GM19035 (cell line): ENCODE measurements at regions not wholly inside any gene's neighbourhood (a gene's known extent, or its start where the extent isn't known, plus 50 kb on each side); places are given as distances from the start of the nearest gene placed in this dataset.

ENCODE experiments used
- ATAC-seq: cut with Tn5 transposase; IDR thresholded peaks from one replicate; pipeline ENCODE4 v1.9.1; 2021; ENCODE audit not compliant: unreplicated experiment

GRCh38 chr9:23567516-23568165 lies 258.4 kb downstream of the ELAVL2 start:
- no peak for ATAC-seq

DNA sequence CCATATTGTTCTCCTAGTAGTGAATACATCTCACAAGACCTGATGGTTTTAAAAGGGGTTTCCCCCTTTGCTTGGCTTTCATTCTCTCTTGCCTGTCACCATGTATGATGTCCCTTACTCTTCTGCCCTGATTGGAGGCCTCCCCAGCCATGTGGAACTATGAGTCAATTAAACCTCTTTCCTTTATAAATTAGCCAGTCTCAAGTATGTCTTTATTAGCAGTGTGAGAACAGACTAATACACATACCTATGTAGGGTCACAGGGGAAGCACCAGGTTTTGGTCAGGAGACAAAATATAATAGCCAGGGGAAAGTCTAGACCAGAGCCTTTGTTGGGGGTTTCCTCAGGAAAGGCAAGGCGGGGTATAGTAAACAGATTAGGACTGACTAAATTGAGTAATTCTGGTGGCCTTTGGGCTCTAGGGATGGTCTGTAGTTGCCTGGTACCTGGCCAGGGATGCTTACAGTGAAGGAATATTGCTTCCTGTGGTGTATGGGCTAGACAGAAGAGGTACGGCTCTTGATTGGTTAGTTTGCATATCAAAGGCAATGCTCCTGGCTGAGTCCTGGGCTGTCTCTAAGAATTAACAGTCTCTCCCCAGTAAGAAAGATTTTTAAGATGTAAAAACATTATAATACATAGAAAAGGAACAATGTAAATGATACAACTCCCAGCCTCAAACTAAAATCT lies 254.5 kb downstream of the ELAVL2 start:
- no peak for ATAC-seq

GRCh38 chr9:23573800-23574199 lies 252.2 kb downstream of the ELAVL2 start:
- ATAC-seq, result no peak

- ATAC-seq, result no peak
Measured at GRCh38 chr9:23577611-23578010, 248.4 kb downstream of the ELAVL2 start.

DNA sequence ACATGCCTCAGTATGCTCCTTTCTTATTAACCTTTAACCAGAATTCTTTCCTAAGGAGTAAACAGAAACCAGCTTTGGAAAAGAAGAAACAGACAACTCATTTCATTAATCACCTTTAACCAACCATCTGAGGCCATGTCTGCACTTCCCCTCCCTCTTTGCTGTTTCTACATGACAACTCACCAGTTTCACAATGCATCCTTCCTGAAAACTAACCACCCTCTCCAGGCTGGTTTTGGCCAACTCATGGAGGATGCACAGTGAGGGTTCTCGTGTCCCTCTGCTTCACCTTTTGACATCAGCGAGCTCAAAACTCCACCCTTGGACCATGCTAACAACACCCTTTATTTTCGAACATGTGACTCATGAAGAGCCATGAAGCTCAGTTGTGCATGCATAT lies 244.1 kb downstream of the ELAVL2 start:
- ATAC-seq, result no peak

DNA sequence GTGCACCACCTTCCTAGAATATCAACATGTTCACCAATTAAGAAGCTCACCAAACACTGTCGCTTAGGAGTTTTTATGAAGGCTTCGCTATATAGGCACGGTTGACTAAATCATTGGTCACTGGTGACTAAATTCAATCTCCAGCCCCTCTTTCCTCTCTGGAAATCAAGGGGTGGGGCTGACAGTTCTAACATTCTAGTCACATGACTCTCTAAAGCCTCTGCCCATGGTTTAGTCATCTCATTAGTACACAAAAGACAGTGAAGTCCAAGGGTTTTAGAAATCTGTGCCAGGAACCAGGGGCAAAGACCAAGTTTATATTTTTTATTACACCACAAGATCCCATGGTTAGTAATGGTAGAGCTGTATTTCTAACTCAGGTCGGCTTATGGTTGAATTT lies 243.2 kb downstream of the ELAVL2 start:
- no peak for ATAC-seq

GRCh38 chr9:23586906-23587305 lies 239.1 kb downstream of the ELAVL2 start:
- ATAC-seq, result no peak

DNA sequence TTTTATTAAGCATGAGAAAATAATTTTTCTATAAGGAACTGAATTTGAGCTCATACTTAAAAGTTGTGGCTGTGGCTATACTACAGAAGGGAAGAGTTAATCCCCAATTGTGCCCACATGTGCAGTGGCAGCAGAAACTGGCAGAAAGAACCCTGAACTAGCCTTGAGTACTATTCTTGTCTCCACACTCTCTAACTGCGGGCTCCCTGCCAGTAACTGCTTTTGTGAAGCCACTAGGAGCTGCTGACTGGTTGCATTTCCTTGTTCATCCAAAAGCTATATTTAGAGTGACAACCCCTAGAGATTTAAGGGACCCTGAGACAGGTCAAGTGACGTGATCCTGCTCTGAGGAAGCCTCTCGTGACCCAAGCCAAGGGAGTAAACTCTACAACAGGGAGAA lies 238.6 kb downstream of the ELAVL2 start:
- no peak for ATAC-seq

- no peak for ATAC-seq
Measured at GRCh38 chr9:23587903-23588302, 238.1 kb downstream of the ELAVL2 start.

- no peak for ATAC-seq
Measured at GRCh38 chr9:23590276-23591000, 235.6 kb downstream of the ELAVL2 start.

- no peak for ATAC-seq
Measured at GRCh38 chr9:23594421-23594820, 231.6 kb downstream of the ELAVL2 start.

DNA sequence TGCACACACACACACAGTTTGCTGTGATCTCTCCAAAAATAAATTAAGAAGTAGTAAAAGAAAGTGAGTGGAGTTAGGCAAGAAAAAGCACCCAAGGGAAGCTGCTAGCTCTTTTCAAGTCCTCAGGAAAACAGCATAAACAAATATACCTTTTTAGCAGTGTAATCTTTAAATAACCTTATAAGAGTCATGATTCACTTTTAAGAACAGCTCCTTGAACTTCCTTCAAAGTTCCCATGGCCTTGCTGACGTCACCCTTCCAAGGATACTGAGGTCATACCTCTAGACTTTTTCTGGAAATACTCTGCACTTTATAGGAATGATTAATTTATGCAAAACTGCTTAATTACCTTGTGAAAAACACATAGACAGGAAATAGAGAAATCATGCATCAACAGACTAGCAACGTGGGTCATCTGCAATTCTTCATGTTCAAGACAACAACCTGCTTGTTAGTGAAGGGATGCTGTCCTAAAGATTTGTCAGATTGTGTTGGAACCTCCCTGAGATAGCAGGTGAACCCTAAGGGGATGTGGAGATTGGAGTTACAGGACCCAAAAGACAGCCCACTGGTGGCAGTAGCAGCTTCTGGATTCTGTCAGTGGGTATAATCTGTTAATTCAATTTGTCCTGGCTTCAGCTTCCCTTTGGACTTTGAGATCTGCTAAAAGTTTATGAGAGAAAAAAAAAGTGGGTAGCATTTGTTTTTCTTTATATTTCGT lies 229.0 kb downstream of the ELAVL2 start:
- no peak for ATAC-seq

GRCh38 chr9:23598994-23599393 lies 227.0 kb downstream of the ELAVL2 start:
- ATAC-seq, result no peak

DNA sequence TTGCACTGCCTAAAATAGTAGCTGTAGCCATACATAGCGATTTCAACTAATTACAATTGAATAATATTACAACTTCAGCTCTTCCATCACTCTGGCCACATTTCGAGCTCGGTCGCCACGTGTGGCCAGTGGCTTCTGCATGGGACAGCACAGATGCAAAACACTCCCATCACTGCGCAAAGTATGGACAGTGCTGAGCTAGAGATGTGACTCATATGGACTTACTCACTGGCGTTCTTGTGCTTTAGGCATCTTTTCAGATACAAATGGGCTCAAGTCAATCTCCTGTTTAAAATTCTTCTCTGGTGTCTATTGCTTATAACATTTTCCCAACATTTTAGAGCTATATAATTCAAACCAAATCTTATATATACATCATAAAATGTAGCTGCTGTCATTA lies 222.7 kb downstream of the ELAVL2 start:
- ATAC-seq, result no peak

DNA sequence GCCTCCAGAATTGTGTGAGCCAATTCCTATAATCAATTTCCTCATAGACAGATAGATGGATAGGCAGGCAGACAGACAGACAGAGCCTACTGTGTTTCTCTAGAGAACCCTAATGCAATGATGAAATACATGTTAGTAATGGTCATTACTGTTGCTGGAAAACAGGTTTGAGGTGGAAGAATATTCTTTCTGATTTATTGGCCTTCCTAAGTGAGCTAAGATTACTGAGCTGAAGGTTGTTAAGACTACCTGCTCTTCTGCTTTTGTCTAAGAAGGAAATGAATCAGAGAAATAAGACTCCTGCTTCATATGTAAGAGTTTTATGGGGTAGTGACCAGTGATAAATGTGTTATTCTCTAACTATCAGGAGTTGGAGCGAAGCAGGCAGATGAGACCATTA lies 219.9 kb downstream of the ELAVL2 start:
- ATAC-seq, result no peak

- ATAC-seq, result no peak
Measured at GRCh38 chr9:23608456-23608855, 217.6 kb downstream of the ELAVL2 start.

GRCh38 chr9:23611869-23612268 lies 214.2 kb downstream of the ELAVL2 start:
- no peak for ATAC-seq

- no peak for ATAC-seq
Measured at GRCh38 chr9:23615569-23615968, 210.5 kb downstream of the ELAVL2 start.

DNA sequence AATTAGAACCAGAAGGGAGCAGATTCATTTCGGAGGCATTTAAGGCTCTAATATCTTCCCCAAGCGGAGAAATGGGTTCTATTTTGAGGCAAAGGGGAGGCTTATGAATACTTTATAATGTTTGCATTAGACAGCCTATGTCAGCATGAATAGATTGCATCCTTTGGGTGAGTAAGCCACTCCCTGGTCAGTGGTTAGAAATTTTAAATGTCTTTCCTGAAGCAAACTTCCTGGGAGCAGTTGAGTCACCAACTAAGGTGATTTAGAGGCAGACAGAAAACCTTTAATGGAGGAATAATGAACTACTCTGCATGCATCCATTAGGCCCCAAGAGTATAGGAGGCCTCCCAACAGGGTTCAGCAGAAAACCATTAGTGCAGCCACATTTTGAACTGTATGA lies 204.9 kb downstream of the ELAVL2 start:
- no peak for ATAC-seq

DNA sequence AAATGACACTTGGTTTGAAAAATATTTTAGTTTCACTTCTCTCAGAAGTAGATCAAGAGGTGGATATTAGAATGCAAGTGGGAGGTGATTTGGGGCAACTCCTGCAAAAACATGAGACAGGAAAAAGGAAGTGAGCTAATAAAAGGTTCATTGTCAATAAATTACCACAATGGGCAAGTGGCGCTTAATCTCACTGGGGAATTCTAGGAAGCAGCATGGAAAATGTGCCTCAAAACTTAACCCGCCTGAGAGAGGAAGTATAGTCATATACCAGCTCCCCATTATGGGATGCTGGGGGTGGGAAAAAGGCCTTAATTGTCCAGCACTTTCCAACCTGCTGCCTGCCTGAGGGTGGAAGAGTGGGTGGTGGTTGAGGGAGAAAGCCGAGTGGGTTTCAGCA lies 204.1 kb downstream of the ELAVL2 start:
- ATAC-seq, result no peak

DNA sequence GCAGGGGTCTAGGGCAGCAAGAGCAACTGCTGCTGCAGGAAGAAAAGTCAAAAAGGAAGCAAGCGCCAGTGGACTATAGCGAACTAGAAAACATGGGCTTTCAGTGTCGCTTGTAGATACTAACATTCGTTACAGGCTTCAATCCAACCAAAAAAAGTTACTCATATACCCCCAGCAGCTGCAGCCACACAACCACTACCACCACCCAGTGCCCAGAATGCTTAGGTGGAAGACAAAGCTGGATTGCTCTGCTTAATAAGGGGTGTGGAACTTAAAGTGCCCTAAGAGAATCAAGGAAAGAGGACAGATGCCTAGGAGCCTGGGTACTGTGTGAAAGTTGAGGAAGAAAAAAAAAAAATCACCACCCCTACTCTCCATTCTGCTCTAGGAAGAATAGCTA lies 203.6 kb downstream of the ELAVL2 start:
- no peak for ATAC-seq

GRCh38 chr9:23630488-23630887 lies 195.6 kb downstream of the ELAVL2 start:
- ATAC-seq, result no peak
